Nephron progenitor cell (in vitro differentiated cells): ENCODE measurements at regions not wholly inside any gene's neighbourhood (a gene's known extent, or its start where the extent isn't known, plus 50 kb on each side); places are given as distances from the start of the nearest gene placed in this dataset.

Source experiments
- DNase-seq: peaks from one replicate; pipeline ENCODE4 v3.0.0; 2021
- H3K27ac Mint-ChIP-seq: 2 replicates; pipeline ENCODE4 v1.8.0; 2021; ENCODE audit warnings: mild to moderate bottlenecking, moderate library complexity, mixed read lengths
- H3K27me3 Mint-ChIP-seq: 2 replicates; pipeline ENCODE4 v1.8.0; 2021; ENCODE audit warnings: mild to moderate bottlenecking, low read depth, mixed read lengths; ENCODE audit not compliant: poor library complexity
- H3K36me3 Mint-ChIP-seq: 2 replicates; pipeline ENCODE4 v1.8.0; 2021; ENCODE audit warnings: low read depth, mixed read lengths
- H3K4me1 Mint-ChIP-seq: 2 replicates; pipeline ENCODE4 v1.8.0; 2021; ENCODE audit warnings: mixed read lengths
- H3K4me3 Mint-ChIP-seq: 2 replicates; pipeline ENCODE4 v1.8.0; 2021; ENCODE audit warnings: mild to moderate bottlenecking, moderate library complexity, mixed read lengths
- H3K9me3 Mint-ChIP-seq: 2 replicates; pipeline ENCODE4 v1.8.0; 2021; ENCODE audit warnings: mild to moderate bottlenecking, moderate library complexity, mixed read lengths
- CTCF ChIP-seq: fragments of 200-600 bp; sonication (generic); IDR thresholded peaks from 2 replicates; pipeline ENCODE4 v1.5.0; 2021; ENCODE audit warnings: antibody characterized with exemption

DNA sequence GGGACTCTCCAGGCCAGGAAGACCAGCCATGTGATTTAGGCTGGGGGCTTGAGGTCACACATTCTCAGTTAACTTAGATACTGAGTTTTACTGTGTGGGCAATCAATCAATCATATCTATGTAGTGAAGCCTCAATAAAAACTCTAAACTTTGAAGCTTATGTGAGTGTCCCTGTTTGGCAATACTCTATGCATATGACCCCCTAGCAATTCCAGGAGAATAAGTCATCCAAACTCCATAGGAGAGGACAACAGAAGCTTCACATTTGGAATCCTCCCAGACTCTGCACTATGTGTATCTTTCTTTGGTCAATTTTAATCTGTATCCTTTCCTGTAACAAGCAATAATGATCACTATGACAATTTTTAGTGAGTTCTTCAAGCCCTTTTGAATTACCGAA, 216.8 kb upstream of the RGMB start:
- Mint-ChIP-seq H3K27me3 (no peaks in the 10 kb centered on the region), H3K36me3 (no peaks in the 10 kb centered on the region), H3K4me1 (peaks cover 7% of the 10 kb centered on the region), H3K9me3 (no peaks in the 10 kb centered on the region), H3K4me3 (no peak overlapping the region), H3K27ac (no peak overlapping the region)
- TF ChIP-seq CTCF = no peak
- no peak for DNase-seq

DNA sequence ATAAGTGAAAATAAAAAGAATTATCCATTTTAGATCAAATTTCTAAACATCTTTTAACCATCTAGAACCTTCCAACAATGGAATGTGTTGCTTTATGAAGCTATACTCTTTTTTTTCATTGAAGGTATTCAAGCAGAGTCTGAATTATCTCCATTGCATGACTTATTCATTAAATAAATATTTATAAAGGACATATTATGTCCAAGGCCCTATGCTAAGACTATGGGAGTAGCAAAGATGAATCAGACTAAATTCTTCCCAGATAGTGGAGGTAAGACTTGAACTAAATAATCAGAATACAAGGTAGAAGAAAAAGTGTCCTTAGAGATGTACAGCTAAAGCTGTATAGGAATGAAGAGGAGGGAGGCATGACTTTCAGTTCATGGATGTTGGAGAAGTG, 215.5 kb upstream of the RGMB start:
- no peaks in the 10 kb centered on the region for H3K9me3 Mint-ChIP-seq
- no peaks in the 10 kb centered on the region for H3K27me3 Mint-ChIP-seq
- peaks cover 7% of the 10 kb centered on the region for H3K4me1 Mint-ChIP-seq
- H3K36me3 Mint-ChIP-seq = no peaks in the 10 kb centered on the region
- TF ChIP-seq CTCF = no peak
- no peak overlapping the region for H3K27ac Mint-ChIP-seq
- no peak for DNase-seq
- no peak overlapping the region for H3K4me3 Mint-ChIP-seq

DNA sequence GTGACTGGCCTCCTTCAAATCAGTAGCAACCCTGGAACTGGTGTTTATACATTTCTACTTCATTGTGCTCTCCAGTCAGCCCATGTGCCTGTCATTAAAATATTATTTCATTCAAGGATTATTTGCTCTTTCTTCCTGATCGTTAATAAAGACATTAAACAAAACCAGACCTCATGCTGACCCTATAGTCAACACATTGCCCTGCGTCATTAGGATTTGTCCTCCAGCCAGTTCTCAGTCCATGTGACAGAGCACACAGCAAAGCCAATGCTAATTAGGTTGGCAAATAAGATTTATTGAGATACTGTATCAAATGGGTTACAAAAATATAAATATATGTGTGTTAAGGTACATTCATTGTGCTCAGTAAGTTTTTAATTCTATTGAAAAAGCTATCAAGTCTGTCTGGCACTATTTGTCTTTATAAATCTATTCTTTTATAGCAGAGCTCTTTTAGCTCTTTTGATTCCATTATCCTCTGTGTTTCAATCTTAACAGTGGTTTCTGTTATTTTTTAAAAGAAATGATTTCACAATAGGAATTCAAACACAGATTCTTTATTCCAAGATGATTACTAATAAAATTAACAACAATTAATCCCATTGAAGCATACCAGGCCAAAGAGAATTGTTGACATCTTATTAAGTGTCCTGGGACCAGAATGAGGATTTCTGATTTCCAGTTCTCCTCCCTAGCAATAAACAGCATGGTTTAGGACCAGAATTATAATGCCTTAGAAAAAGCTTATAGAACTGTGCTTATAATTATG, 209.4 kb upstream of the RGMB start:
- no peaks in the 10 kb centered on the region for H3K4me1 Mint-ChIP-seq
- H3K27me3 Mint-ChIP-seq = no peaks in the 10 kb centered on the region
- H3K9me3 Mint-ChIP-seq = no peaks in the 10 kb centered on the region
- H3K27ac Mint-ChIP-seq = no peak overlapping the region
- H3K36me3 Mint-ChIP-seq = no peaks in the 10 kb centered on the region
- no peak overlapping the region for H3K4me3 Mint-ChIP-seq
- DNase-seq = no peak
- no peak for TF ChIP-seq CTCF

- Mint-ChIP-seq H3K27me3 (no peaks in the 10 kb centered on the region), H3K36me3 (no peaks in the 10 kb centered on the region), H3K27ac (no peak overlapping the region), H3K9me3 (no peaks in the 10 kb centered on the region), H3K4me1 (no peaks in the 10 kb centered on the region), H3K4me3 (no peak overlapping the region)
- TF ChIP-seq CTCF = no peak
- no peak for DNase-seq
These were observed 208.6 kb upstream of the RGMB start for GRCh38 chr5:98564836-98565235.

DNA sequence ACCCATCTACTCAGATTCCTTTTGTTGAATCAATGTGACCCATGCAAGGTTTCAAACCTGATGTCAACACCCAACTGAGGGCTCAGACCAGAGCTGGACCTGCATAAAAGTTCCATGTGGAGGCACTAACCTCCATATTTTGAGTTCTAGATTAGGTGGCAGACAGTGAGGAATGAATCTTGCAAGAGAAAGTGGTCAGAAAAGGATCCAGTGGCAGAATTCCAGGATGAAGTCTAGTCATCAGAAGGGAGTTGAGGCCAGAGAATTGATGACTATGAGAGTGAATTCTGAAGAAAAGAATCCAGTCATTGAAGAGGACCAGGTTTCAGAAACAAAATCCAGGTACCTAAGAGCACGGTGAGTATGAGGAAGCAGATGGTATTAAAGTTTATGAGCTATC, 205.1 kb upstream of the RGMB start:
- H3K4me1 Mint-ChIP-seq = peaks cover 9% of the 10 kb centered on the region
- H3K9me3 Mint-ChIP-seq = no peaks in the 10 kb centered on the region
- no peak for TF ChIP-seq CTCF
- no peak overlapping the region for H3K4me3 Mint-ChIP-seq
- DNase-seq = no peak
- H3K27ac Mint-ChIP-seq = no peak overlapping the region
- H3K36me3 Mint-ChIP-seq = no peaks in the 10 kb centered on the region
- H3K27me3 Mint-ChIP-seq = no peaks in the 10 kb centered on the region

- peaks cover 9% of the 10 kb centered on the region for H3K4me1 Mint-ChIP-seq
- TF ChIP-seq CTCF = no peak
- H3K4me3 Mint-ChIP-seq = no peak overlapping the region
- no peaks in the 10 kb centered on the region for H3K9me3 Mint-ChIP-seq
- H3K36me3 Mint-ChIP-seq = no peaks in the 10 kb centered on the region
- H3K27ac Mint-ChIP-seq = no peak overlapping the region
- no peaks in the 10 kb centered on the region for H3K27me3 Mint-ChIP-seq
- no peak for DNase-seq
These were observed 204.2 kb upstream of the RGMB start for GRCh38 chr5:98569288-98569687.
